ENCODE measurements at regions not wholly inside any gene's neighbourhood (a gene's known extent, or its start where the extent isn't known, plus 50 kb on each side); places are given as distances from the start of the nearest gene placed in this dataset.

DNA sequence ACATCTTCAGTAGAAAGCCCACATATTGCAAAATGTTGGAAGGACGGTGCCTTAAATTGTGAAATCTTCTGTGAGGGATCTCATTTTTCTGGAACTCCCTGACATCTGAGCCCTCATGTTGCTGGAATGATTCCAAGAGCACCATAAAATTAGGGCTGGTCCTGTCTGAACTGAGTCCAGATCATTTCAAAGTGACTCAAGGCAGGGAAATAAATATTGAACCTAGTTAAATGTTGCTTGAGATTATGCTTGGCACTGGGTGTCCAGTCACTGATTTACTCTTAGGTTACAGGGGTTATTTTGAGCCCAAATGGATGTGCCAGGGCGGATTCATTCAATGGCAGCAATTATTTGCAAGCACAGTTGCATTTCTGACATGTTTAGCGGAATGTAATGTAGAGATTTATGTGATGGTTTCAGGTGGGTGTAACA, 437.0 kb downstream of the PIK3R1 start:
- TF ChIP-seq, protein P1, sequence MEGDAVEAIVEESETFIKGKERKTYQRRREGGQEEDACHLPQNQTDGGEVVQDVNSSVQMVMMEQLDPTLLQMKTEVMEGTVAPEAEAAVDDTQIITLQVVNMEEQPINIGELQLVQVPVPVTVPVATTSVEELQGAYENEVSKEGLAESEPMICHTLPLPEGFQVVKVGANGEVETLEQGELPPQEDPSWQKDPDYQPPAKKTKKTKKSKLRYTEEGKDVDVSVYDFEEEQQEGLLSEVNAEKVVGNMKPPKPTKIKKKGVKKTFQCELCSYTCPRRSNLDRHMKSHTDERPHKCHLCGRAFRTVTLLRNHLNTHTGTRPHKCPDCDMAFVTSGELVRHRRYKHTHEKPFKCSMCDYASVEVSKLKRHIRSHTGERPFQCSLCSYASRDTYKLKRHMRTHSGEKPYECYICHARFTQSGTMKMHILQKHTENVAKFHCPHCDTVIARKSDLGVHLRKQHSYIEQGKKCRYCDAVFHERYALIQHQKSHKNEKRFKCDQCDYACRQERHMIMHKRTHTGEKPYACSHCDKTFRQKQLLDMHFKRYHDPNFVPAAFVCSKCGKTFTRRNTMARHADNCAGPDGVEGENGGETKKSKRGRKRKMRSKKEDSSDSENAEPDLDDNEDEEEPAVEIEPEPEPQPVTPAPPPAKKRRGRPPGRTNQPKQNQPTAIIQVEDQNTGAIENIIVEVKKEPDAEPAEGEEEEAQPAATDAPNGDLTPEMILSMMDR (conservative IDR thresholded peaks at IDR 0.05 in 1 of 2, IDR thresholded peaks at IDR 0.05 in 1 of 2; ENCODE audit: extremely low read depth in 1 of 2, insufficient read depth in 1 of 2, low read depth in 1 of 2, low read length in 2 of 2): no peak
- no peak for TF ChIP-seq EZH2 (IDR thresholded peaks at IDR 0.05; ENCODE audit: borderline replicate concordance, low read length)
